Neural cell (in vitro differentiated cells): ENCODE measurements at regions not wholly inside any gene's neighbourhood (a gene's known extent, or its start where the extent isn't known, plus 50 kb on each side); places are given as distances from the start of the nearest gene placed in this dataset.

Experiments used
- H2AFZ ChIP-seq: fragments of 200-600, 300-800 bp; sonication (generic), shearing (Covaris generic); 2 replicates; pipeline ENCODE4 v1.6.0; 2014; ENCODE audit warnings: low read depth, mild to moderate bottlenecking, antibody characterized with exemption, low read length, moderate library complexity
- H3F3A ChIP-seq: fragments of 200-600 bp; shearing (Covaris generic); 2 replicates; pipeline ENCODE4 v1.6.1; 2016; ENCODE audit warnings: mild to moderate bottlenecking, moderate library complexity, mixed read lengths, antibody characterized with exemption, low read length; ENCODE audit not compliant: insufficient read depth, poor library complexity, severe bottlenecking
- H3K27ac ChIP-seq: fragments of 200-600, 300-800 bp; sonication (generic), shearing (Covaris generic); 2 replicates; pipeline ENCODE4 v1.5.1; 2014; ENCODE audit warnings: mild to moderate bottlenecking, low read length, moderate library complexity
- H3K27me3 ChIP-seq: fragments of 300-800, 200-600 bp; sonication (generic), shearing (Covaris generic); 2 replicates; pipeline ENCODE4 v1.6.0; 2014; ENCODE audit warnings: mild to moderate bottlenecking, low read depth, low read length, moderate library complexity; ENCODE audit not compliant: insufficient read depth
- H3K36me3 ChIP-seq: fragments of 300-800, 200-600 bp; sonication (generic), shearing (Covaris generic); 2 replicates; pipeline ENCODE4 v1.5.1; 2014; ENCODE audit warnings: mild to moderate bottlenecking, antibody characterized with exemption, low read length, moderate library complexity; ENCODE audit not compliant: insufficient read depth
- H3K4me2 ChIP-seq: fragments of 300-800, 200-600 bp; sonication (generic), shearing (Covaris generic); 2 replicates; pipeline ENCODE4 v1.6.0; 2014; ENCODE audit warnings: mild to moderate bottlenecking, low read length
- H3K4me3 ChIP-seq: fragments of 300-800, 200-600 bp; sonication (generic), shearing (Covaris generic); 2 replicates; pipeline ENCODE4 v1.5.1; 2014; ENCODE audit warnings: mild to moderate bottlenecking, low read length, moderate library complexity
- H3K79me2 ChIP-seq: fragments of 200-600 bp; shearing (Covaris generic); replicated peaks from 2 replicates; pipeline ENCODE4 v1.6.0; 2014; ENCODE audit warnings: mild to moderate bottlenecking, low read length, moderate library complexity; ENCODE audit not compliant: insufficient read depth
- H3K9ac ChIP-seq: fragments of 300-800, 200-600 bp; sonication (generic), shearing (Covaris generic); 2 replicates; pipeline ENCODE4 v1.6.1; 2016; ENCODE audit warnings: mild to moderate bottlenecking, low read length, mixed read lengths
- H3K9me2 ChIP-seq: fragments of 200-600 bp; shearing (Covaris generic); 2 replicates; pipeline ENCODE4 v1.6.1; 2016; ENCODE audit warnings: mild to moderate bottlenecking, low read length, mixed read lengths; ENCODE audit not compliant: insufficient read depth
- H3K9me3 ChIP-seq: fragments of 200-600, 300-800 bp; sonication (generic), shearing (Covaris generic); 2 replicates; pipeline ENCODE4 v1.6.1; 2016; ENCODE audit warnings: mild to moderate bottlenecking, mixed run types, low read length, moderate library complexity, mixed read lengths
- H4K20me1 ChIP-seq: fragments of 200-600 bp; shearing (Covaris generic); 2 replicates; pipeline ENCODE4 v1.6.1; 2016; ENCODE audit warnings: mild to moderate bottlenecking, mixed run types; ENCODE audit not compliant: insufficient read depth
- CTCF ChIP-seq: fragments of 450-650 bp; IDR thresholded peaks from 2 replicates; pipeline ENCODE4 v1.5.1; 2014; ENCODE audit warnings: antibody characterized with exemption, mild to moderate bottlenecking, moderate library complexity; ENCODE audit not compliant: poor library complexity, severe bottlenecking
- EP300 ChIP-seq: fragments of 450-650 bp; conservative IDR thresholded peaks from 2 replicates; pipeline ENCODE4 v1.6.1; 2014; ENCODE audit warnings: antibody characterized with exemption, mild to moderate bottlenecking, moderate library complexity; ENCODE audit not compliant: poor library complexity, severe bottlenecking
- EZH2 ChIP-seq: fragments of 200-600, 300-800 bp; shearing (Covaris generic), sonication (generic); IDR thresholded peaks from 2 replicates; pipeline ENCODE4 v1.6.1; 2014; ENCODE audit warnings: antibody characterized with exemption, low read length, borderline replicate concordance, mild to moderate bottlenecking; ENCODE audit not compliant: insufficient read depth, poor library complexity, severe bottlenecking
- MXI1 ChIP-seq: fragments of 450-650 bp; conservative IDR thresholded peaks from 2 replicates; pipeline ENCODE4 v1.6.1; 2014; ENCODE audit warnings: antibody characterized with exemption, mild to moderate bottlenecking; ENCODE audit not compliant: poor library complexity, severe bottlenecking
- POLR2AphosphoS5 ChIP-seq: IDR thresholded peaks from 2 replicates; pipeline ENCODE4 v1.6.1; 2012
- RAD21 ChIP-seq: fragments of 450-650 bp; conservative IDR thresholded peaks from 2 replicates; pipeline ENCODE4 v1.6.1; 2014; ENCODE audit warnings: antibody characterized with exemption, mild to moderate bottlenecking, moderate library complexity
- REST ChIP-seq: IDR thresholded peaks from 2 replicates; pipeline ENCODE4 v1.6.1; 2012; ENCODE audit warnings: borderline replicate concordance
- SMC3 ChIP-seq: fragments of 450-650 bp; conservative IDR thresholded peaks from 2 replicates; pipeline ENCODE4 v1.6.1; 2014; ENCODE audit warnings: antibody characterized with exemption, mild to moderate bottlenecking, moderate library complexity; ENCODE audit not compliant: poor library complexity
- TAF1 ChIP-seq: IDR thresholded peaks from 2 replicates; pipeline ENCODE4 v1.6.1; 2012; ENCODE audit warnings: low read depth

GRCh38 chr2:117432746-117433145, 381.7 kb upstream of the DDX18 start:
- no peak overlapping the region for H3K4me3 ChIP-seq
- H3K4me2 ChIP-seq: no peak overlapping the region
- no peak for TF ChIP-seq POLR2AphosphoS5
- TF ChIP-seq RAD21: no peak
- no peak for TF ChIP-seq SMC3
- no peak for TF ChIP-seq MXI1
- TF ChIP-seq REST: no peak
- TF ChIP-seq EP300: no peak
- no peak for TF ChIP-seq TAF1
- no peak for TF ChIP-seq EZH2
- no peak for TF ChIP-seq CTCF

GRCh38 chr2:117436697-117437096, 377.8 kb upstream of the DDX18 start:
- H3F3A ChIP-seq: no peaks in the 10 kb centered on the region
- TF ChIP-seq EP300 (no peak), REST (no peak), EZH2 (no peak), RAD21 (no peak), CTCF (no peak), POLR2AphosphoS5 (no peak), SMC3 (no peak), TAF1 (no peak), MXI1 (no peak)
- no peaks in the 10 kb centered on the region for H3K36me3 ChIP-seq
- no peak overlapping the region for H3K9ac ChIP-seq
- H3K9me3 ChIP-seq: no peaks in the 10 kb centered on the region
- no peak overlapping the region for H3K4me2 ChIP-seq
- no peaks in the 10 kb centered on the region for H3K79me2 ChIP-seq
- H3K4me3 ChIP-seq: no peak overlapping the region
- no peaks in the 10 kb centered on the region for H4K20me1 ChIP-seq
- no peak overlapping the region for H2AFZ ChIP-seq
- H3K9me2 ChIP-seq: no peaks in the 10 kb centered on the region
- no peaks in the 10 kb centered on the region for H3K27me3 ChIP-seq
- no peak overlapping the region for H3K27ac ChIP-seq

More at GRCh38 chr2:117432746-117433145, 381.7 kb upstream of the DDX18 start:
- no peak overlapping the region for H2AFZ ChIP-seq
- no peaks in the 10 kb centered on the region for H3K27me3 ChIP-seq
- H3K9me3 ChIP-seq: no peaks in the 10 kb centered on the region
- H3K9ac ChIP-seq: no peak overlapping the region
- no peaks in the 10 kb centered on the region for H3K9me2 ChIP-seq
- H3K27ac ChIP-seq: no peak overlapping the region
- H4K20me1 ChIP-seq: no peaks in the 10 kb centered on the region
- H3K36me3 ChIP-seq: no peaks in the 10 kb centered on the region
- no peaks in the 10 kb centered on the region for H3F3A ChIP-seq
- H3K79me2 ChIP-seq: no peaks in the 10 kb centered on the region
